GM12892 (cell line): ENCODE measurements at regions not wholly inside any gene's neighbourhood (a gene's known extent, or its start where the extent isn't known, plus 50 kb on each side); places are given as distances from the start of the nearest gene placed in this dataset.
"Not testable (repeated sequence)": the region's sequence is repeated elsewhere in the genome, so short reads cannot be mapped to it uniquely, and the experiment has no call there.

Source experiments
- DNase-seq: peaks from one replicate; pipeline ENCODE4 v3.0.0; 2011; ENCODE audit not compliant: insufficient read length
- FAIRE-seq: peaks from 2 replicates; lab custom pipeline; 2011; peaks lifted over from hg19 to GRCh38; lab: Jason Lieb, UNC
- POLR2A ChIP-seq: IDR thresholded peaks from 2 replicates; pipeline ENCODE4 v1.6.1; 2011; ENCODE audit warnings: low read depth, low read length, control low read depth
- POLR2AphosphoS5 ChIP-seq: IDR thresholded peaks from 2 replicates; pipeline ENCODE4 v1.6.1; 2011; ENCODE audit warnings: low read depth, low read length, control low read depth
- TAF1 ChIP-seq: IDR thresholded peaks from 2 replicates; pipeline ENCODE4 v1.6.1; 2011; ENCODE audit warnings: low read depth, mild to moderate bottlenecking, control low read depth, low read length, borderline replicate concordance

- DNase-seq = no peak
- FAIRE-seq = no peak
These were observed 292.9 kb upstream of the MEX3C start for GRCh38 chr18:51490417-51490816.

DNA sequence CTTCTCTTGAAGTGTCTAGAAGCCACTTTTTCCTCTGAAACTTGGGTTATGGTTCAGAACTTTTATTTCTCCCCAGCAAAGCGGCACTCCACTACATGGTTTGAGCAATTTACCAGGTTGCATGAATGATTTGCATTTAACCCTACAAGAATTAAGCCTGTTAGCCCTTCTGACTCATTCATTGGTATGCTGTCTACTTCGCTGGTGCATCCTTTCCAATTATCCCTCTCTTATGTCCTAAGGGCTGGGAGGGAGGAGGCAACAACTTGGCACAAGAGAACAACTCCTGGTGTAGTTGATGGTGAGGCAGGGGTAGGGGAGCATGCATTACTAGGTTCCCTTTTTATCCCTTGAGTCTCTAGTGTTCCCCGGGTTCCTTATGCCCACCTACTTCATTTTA lies 293.4 kb upstream of the MEX3C start:
- DNase-seq (no peak), FAIRE-seq (no peak)

More at GRCh38 chr18:51490417-51490816, 292.9 kb upstream of the MEX3C start:
- TF ChIP-seq POLR2AphosphoS5 (no peak), POLR2A (no peak), TAF1 (no peak)

DNA sequence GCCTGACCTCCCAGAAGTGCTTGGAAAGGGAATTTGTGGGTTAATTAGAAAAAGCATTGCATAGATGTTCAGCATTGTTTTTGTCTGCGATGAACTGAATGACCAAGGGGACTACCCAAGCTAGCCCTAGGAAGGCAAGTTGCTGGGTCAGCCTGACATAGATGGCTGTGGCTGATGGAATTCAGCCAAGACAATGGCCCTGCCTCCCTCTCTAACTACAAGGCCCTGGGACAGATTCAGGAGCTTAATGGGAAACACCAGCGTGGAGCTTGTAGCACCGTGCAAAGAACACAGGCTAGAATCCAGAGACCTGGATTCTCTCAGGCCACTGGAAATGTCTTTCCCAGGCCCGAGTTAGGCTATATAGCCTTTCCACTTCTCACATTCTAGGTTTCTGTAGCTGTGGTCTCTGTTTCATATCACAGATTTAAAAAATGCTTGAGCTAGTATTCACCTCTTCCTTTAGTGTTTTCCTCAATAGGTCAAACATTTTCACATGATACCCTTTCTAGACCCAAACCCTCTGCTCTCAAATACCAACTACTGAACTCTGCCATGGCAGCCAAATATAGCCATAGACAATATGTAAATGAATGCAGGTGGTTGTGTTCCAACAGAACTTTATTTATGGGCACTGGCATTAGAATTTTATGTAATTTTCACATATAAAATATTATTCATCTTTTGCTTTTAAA lies 294.3 kb upstream of the MEX3C start:
- FAIRE-seq (no peak), DNase-seq (no peak)
- TF ChIP-seq POLR2AphosphoS5 (no peak), POLR2A (no peak), TAF1 (no peak)

More for the DNA sequence above, 293.4 kb upstream of the MEX3C start:
- TF ChIP-seq POLR2AphosphoS5 = no peak
- TF ChIP-seq POLR2A = no peak
- no peak for TF ChIP-seq TAF1

- TF ChIP-seq TAF1 = no peak
- no peak for TF ChIP-seq POLR2A
- no peak for TF ChIP-seq POLR2AphosphoS5
- no peak for FAIRE-seq
- no peak for DNase-seq
These were observed 300.8 kb upstream of the MEX3C start for GRCh38 chr18:51498085-51498855.

DNA sequence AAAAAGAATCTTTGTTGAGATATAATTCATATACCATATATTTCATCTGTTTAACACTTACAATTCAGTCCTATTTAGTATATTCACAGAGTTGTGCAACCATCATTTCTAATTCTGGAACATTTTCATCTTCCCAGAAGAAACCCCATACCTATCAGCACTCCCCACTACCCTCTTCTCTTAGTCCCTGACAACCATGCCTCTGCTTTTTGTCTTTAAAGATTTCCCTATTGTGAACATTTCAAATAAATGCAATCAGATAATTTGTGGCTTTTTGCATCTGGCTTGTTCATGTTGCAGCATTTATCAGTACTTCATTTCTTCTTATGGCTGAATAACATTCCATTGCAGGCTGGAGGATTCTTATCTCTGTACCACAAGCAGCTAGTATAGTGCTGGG lies 305.9 kb upstream of the MEX3C start:
- no peak for FAIRE-seq
- TF ChIP-seq TAF1 (no peak), POLR2A (no peak), POLR2AphosphoS5 (no peak)

GRCh38 chr18:51506811-51507210 lies 309.3 kb upstream of the MEX3C start:
- FAIRE-seq (no peak), DNase-seq (no peak)
- TF ChIP-seq POLR2AphosphoS5 (no peak), POLR2A (no peak), TAF1 (no peak)

More for the DNA sequence above, 305.9 kb upstream of the MEX3C start:
- no peak for DNase-seq

GRCh38 chr18:51508410-51508809 lies 310.9 kb upstream of the MEX3C start:
- DNase-seq, FAIRE-seq: not testable (repeated sequence)

DNA sequence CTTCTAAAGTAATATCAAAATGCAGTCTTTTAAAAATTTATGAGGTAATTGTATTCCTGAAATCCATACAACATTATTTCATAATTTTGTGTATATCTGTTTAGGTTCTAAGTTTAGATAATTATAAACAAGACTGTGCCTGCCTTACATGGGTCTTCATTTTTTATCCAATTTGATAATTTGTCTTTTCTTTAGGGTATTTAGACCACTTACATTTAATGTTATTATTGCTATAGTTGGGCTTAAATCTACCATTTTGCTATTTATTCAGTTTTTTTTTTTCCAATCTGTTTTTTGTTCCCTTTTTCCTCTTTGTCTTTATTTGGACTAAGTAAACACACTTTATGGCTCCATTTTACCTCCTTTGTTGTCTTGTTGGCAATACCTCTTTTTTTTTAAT lies 312.5 kb upstream of the MEX3C start:
- DNase-seq = no peak
- FAIRE-seq = no peak
- TF ChIP-seq POLR2AphosphoS5 (no peak), POLR2A (no peak), TAF1 (no peak)

DNA sequence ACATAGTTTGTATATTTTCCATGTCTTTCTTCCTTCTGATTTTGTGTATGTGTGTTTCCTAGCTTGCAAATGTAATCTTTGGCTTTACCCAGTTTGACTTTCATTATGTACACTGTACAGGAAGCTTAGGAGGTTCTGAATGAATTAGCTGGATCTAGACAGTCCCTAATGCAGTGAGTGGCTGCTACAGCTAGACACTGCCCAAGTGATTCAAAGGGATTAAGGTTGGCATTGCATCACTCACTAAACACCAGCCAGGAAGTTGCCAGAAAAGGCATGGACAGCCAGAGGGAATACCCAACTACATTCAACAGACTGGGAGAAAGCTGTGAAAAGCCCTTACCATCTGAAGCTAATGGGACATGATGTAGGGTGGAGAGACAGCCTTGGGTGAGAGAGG lies 316.0 kb upstream of the MEX3C start:
- no peak for DNase-seq
- FAIRE-seq = no peak
- TF ChIP-seq POLR2AphosphoS5 (no peak), POLR2A (no peak), TAF1 (no peak)

GRCh38 chr18:51514128-51514527 lies 316.6 kb upstream of the MEX3C start:
- DNase-seq (no peak), FAIRE-seq (no peak)
- TF ChIP-seq POLR2A (no peak), POLR2AphosphoS5 (no peak), TAF1 (no peak)

DNA sequence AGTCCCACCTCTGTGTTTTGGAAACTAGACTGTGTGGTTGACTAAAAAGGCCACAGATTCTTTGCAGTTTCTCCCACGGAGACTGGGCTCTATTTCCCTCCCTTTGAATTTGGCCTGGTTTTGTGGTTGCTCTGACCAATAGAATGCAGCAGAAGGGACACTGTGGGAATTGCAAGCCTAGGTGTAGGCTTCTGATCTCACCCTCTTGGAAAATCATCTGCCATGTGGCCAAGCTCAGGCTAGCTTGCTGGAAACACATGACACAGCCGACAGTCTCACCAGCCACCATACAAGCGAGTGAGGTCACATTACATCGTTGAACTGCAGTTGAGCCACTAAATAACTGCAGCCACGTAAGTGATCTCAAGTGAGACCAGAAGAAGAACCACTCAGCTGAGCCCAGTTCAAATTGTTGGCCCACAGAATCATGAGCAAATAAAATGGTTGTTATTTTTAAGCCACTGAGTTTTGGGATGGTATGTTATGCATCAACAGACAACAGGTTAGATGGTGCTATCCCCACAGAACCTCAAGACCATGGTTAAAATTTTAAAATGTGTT lies 319.1 kb upstream of the MEX3C start:
- FAIRE-seq (no peak), DNase-seq (no peak)
- TF ChIP-seq POLR2A (no peak), TAF1 (no peak), POLR2AphosphoS5 (no peak)

DNA sequence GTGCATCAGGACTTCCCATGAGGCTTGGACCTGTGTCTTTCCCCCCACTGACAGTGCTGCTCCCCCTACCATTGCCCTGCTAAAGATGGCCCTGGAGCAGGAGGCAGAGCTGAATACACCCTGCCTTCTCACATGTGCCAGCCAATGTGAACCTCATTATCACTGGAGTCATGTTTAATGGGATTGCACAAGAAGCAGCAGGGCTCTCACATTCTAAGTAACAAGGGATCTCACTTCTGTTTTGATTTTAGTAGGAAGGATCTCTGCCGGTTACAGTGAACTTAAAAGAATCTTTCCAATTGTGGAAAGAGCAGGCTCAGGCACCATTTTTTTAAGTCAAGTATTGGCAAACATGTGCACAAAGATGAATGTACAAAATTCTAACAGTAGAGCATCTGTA lies 322.1 kb upstream of the MEX3C start:
- TF ChIP-seq TAF1 (no peak), POLR2A (no peak), POLR2AphosphoS5 (no peak)
- DNase-seq = no peak
- FAIRE-seq = no peak
